GM12873 (cell line): ENCODE measurements at regions not wholly inside any gene's neighbourhood (a gene's known extent, or its start where the extent isn't known, plus 50 kb on each side); places are given as distances from the start of the nearest gene placed in this dataset.

ENCODE experiments used
- CTCF ChIP-seq: IDR thresholded peaks from 2 replicates; pipeline ENCODE4 v1.5.1; 2012; ENCODE audit warnings: low read depth, mild to moderate bottlenecking, moderate library complexity, low read length, control low read depth; ENCODE audit not compliant: insufficient read depth; ENCODE audit errors: missing control alignments

GRCh38 chr9:15033316-15033715 is 123.1 kb upstream of the FREM1 start:
- no peak for TF ChIP-seq CTCF

- no peak for TF ChIP-seq CTCF
Observed at GRCh38 chr9:15032860-15033259, 122.6 kb upstream of the FREM1 start.

GRCh38 chr9:15021146-15021545 is 110.9 kb upstream of the FREM1 start:
- TF ChIP-seq CTCF = no peak

- no peak for TF ChIP-seq CTCF
Observed at GRCh38 chr9:15018096-15018637, 107.9 kb upstream of the FREM1 start.

- no peak for TF ChIP-seq CTCF
Observed at GRCh38 chr9:15010581-15010980, 100.4 kb upstream of the FREM1 start.

GRCh38 chr9:15007698-15008097 is 97.5 kb upstream of the FREM1 start:
- no peak for TF ChIP-seq CTCF

GRCh38 chr9:14994738-14995137 is 84.5 kb upstream of the FREM1 start:
- no peak for TF ChIP-seq CTCF
